ENCODE measurements at regions not wholly inside any gene's neighbourhood (a gene's known extent, or its start where the extent isn't known, plus 50 kb on each side); places are given as distances from the start of the nearest gene placed in this dataset.

GRCh38 chr6:21664314-21665109 is 71.0 kb downstream of the SOX4 start:
- intact Hi-C loops (cut with DNase I) = no loop called here
- ATAC-seq (peak; percentile 48), DNase-seq (peak; percentile 14 to 30 (median 23))
- no peak overlapping the region for H3K27ac ChIP-seq
- no peak overlapping the region for H3K4me3 ChIP-seq
- H3K9me3 ChIP-seq = no peaks in the 10 kb centered on the region
- no peaks in the 10 kb centered on the region for H3K36me3 ChIP-seq (replicated peaks in 1 of 2; ENCODE audit: insufficient read depth in 1 of 2, low read depth in 2 of 2)
- peaks cover 31% of the 10 kb centered on the region for H3K4me1 ChIP-seq
- H3K27me3 ChIP-seq = peaks cover 0 to 18% of the 10 kb centered on the region in 2 donors
- 2 to 5% methylated on average over 6 to 72 of the region's 73 CpGs for WGBS, 2 donors
- no peak for TF ChIP-seq CTCF (IDR thresholded peaks at IDR 0.05)
- peak in 1 of 3 donors; percentile 15 for TF ChIP-seq POLR2A (IDR thresholded peaks at IDR 0.05)

- Histone ChIP-seq H3K27ac (no peak overlapping the region), H3K27me3 (peaks cover 0 to 18% of the 10 kb centered on the region in 2 donors), H3K4me3 (no peak overlapping the region), H3K4me1 (peaks cover 31% of the 10 kb centered on the region), H3K9me3 (no peaks in the 10 kb centered on the region), H3K36me3 (replicated peaks in 1 of 2; ENCODE audit: insufficient read depth in 1 of 2, low read depth in 2 of 2) (no peaks in the 10 kb centered on the region)
- TF ChIP-seq CTCF (IDR thresholded peaks at IDR 0.05) (no peak), POLR2A (IDR thresholded peaks at IDR 0.05) (no peak)
- WGBS, 2 donors = 6 to 8% methylated on average over 9 of the region's 9 CpGs
- peak; percentile 21 for ATAC-seq
- intact Hi-C loops (cut with DNase I) = no loop called here
- DNase-seq = no peak
These were observed 71.5 kb downstream of the SOX4 start for GRCh38 chr6:21665110-21665391.

GRCh38 chr6:21665392-21666200 is 72.0 kb downstream of the SOX4 start:
- intact Hi-C loops (cut with DNase I) = no loop called here
- Histone ChIP-seq H3K9me3 (no peaks in the 10 kb centered on the region), H3K27ac (no peak overlapping the region), H3K36me3 (replicated peaks in 1 of 2; ENCODE audit: insufficient read depth in 1 of 2, low read depth in 2 of 2) (no peaks in the 10 kb centered on the region), H3K27me3 (peaks cover 0 to 18% of the 10 kb centered on the region in 2 donors), H3K4me1 (peaks cover 31% of the 10 kb centered on the region), H3K4me3 (no peak overlapping the region)
- ATAC-seq (no peak), DNase-seq (no peak)
- no peak for TF ChIP-seq CTCF (IDR thresholded peaks at IDR 0.05)
- TF ChIP-seq POLR2A (IDR thresholded peaks at IDR 0.05) = no peak
- WGBS, 2 donors = 3 to 4% methylated on average over 37 of the region's 37 CpGs

- Histone ChIP-seq H3K4me1 (peaks cover 31% of the 10 kb centered on the region), H3K27me3 (peaks cover 0 to 18% of the 10 kb centered on the region in 2 donors), H3K27ac (no peak overlapping the region), H3K9me3 (no peaks in the 10 kb centered on the region), H3K4me3 (peak overlapping the region in 1 of 2 donors; percentile 9), H3K36me3 (replicated peaks in 1 of 2; ENCODE audit: insufficient read depth in 1 of 2, low read depth in 2 of 2) (no peaks in the 10 kb centered on the region)
- intact Hi-C loops (cut with DNase I) = no loop called here
- 0 to 3% methylated on average over 9 to 32 of the region's 33 CpGs for WGBS, 2 donors
- DNase-seq (peak in 2 of 4 donors; percentile 14 to 17), ATAC-seq (peak; percentile 18)
- TF ChIP-seq POLR2A (IDR thresholded peaks at IDR 0.05) (no peak), CTCF (IDR thresholded peaks at IDR 0.05) (no peak)
These were observed 72.7 kb downstream of the SOX4 start for GRCh38 chr6:21666201-21666691.
